ENCODE measurements at regions not wholly inside any gene's neighbourhood (a gene's known extent, or its start where the extent isn't known, plus 50 kb on each side); places are given as distances from the start of the nearest gene placed in this dataset.

DNA sequence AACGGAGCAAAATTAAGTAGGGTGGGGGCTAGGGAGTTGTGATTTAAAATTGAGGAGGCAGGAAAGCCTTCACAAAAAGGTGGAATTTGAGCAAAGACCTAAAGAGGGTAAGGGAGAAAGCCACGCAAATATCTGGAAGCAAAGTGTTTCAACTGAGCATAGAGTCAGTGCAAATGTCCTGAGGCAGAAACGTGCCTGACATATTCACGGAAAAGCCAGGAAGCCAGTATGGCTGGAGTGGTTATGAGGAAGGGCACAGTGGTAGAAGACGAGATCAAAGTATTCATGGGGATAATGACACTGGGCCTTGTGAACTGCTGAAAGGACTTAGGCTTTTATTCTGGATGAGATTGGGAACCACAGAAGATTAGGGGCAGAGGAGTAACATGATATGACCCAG is 268.4 kb downstream of the MAN2A1 start:
- TF ChIP-seq, protein P1, sequence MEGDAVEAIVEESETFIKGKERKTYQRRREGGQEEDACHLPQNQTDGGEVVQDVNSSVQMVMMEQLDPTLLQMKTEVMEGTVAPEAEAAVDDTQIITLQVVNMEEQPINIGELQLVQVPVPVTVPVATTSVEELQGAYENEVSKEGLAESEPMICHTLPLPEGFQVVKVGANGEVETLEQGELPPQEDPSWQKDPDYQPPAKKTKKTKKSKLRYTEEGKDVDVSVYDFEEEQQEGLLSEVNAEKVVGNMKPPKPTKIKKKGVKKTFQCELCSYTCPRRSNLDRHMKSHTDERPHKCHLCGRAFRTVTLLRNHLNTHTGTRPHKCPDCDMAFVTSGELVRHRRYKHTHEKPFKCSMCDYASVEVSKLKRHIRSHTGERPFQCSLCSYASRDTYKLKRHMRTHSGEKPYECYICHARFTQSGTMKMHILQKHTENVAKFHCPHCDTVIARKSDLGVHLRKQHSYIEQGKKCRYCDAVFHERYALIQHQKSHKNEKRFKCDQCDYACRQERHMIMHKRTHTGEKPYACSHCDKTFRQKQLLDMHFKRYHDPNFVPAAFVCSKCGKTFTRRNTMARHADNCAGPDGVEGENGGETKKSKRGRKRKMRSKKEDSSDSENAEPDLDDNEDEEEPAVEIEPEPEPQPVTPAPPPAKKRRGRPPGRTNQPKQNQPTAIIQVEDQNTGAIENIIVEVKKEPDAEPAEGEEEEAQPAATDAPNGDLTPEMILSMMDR (IDR thresholded peaks at IDR 0.05), result no peak
- TF ChIP-seq POLR2A (IDR thresholded peaks at IDR 0.05), result no peak

Measured in adrenal gland (tissue), 5 donors.